C4-2B (cell line): ENCODE measurements at regions not wholly inside any gene's neighbourhood (a gene's known extent, or its start where the extent isn't known, plus 50 kb on each side); places are given as distances from the start of the nearest gene placed in this dataset.
"Not testable (repeated sequence)": the region's sequence is repeated elsewhere in the genome, so short reads cannot be mapped to it uniquely, and the experiment has no call there.

Experiments used
- H3K27ac ChIP-seq: fragments of 450-650 bp; 2 replicates; pipeline ENCODE4 v1.5.1; 2017
- CTCF ChIP-seq: fragments of 450-650 bp; conservative IDR thresholded peaks from 2 replicates; pipeline ENCODE4 v1.5.1; 2017; ENCODE audit warnings: mild to moderate bottlenecking
- ZFX ChIP-seq: fragments of 450-650 bp; IDR thresholded peaks from 2 replicates; pipeline ENCODE4 v1.6.1; 2017

- no peak overlapping the region for H3K27ac ChIP-seq
- TF ChIP-seq CTCF (peak; percentile 48), ZFX (no peak)
Measured at GRCh38 chrX:66731398-66731797, 92.5 kb upstream of the EDA2R start.

- TF ChIP-seq CTCF (peak; percentile 45), ZFX (no peak)
- H3K27ac ChIP-seq, result no peak overlapping the region
Measured at GRCh38 chrX:66728818-66729271, 90.0 kb upstream of the EDA2R start.

- H3K27ac ChIP-seq, result no peak overlapping the region
- TF ChIP-seq CTCF (no peak), ZFX (no peak)
Measured at GRCh38 chrX:66717926-66718325, 79.0 kb upstream of the EDA2R start.

- H3K27ac ChIP-seq, result no peak overlapping the region
- TF ChIP-seq ZFX (no peak), CTCF (no peak)
Measured at GRCh38 chrX:66698273-66699204, 59.7 kb upstream of the EDA2R start.

- H3K27ac ChIP-seq, result not testable (repeated sequence)
Measured at GRCh38 chrX:66692512-66692911, 53.6 kb upstream of the EDA2R start.
